ENCODE measurements at regions not wholly inside any gene's neighbourhood (a gene's known extent, or its start where the extent isn't known, plus 50 kb on each side); places are given as distances from the start of the nearest gene placed in this dataset.
"Not testable (repeated sequence)": the region's sequence is repeated elsewhere in the genome, so short reads cannot be mapped to it uniquely, and the experiment has no call there.

- no peak overlapping the region for H3K27ac ChIP-seq (ENCODE audit: low read depth in 2 of 2, low read length in 2 of 2)
Observed at GRCh38 chr15:92751528-92751927, 96.0 kb upstream of the FAM174B start.

GRCh38 chr15:92753591-92753990 is 98.0 kb upstream of the FAM174B start:
- H3K4me1 ChIP-seq (ENCODE audit: control insufficient read depth in 2 of 2, insufficient read depth in 2 of 2, low read length in 2 of 2): no peaks in the 10 kb centered on the region
- no peaks in the 10 kb centered on the region for H3K36me3 ChIP-seq (ENCODE audit: control insufficient read depth in 2 of 2, insufficient read depth in 2 of 2, low read length in 2 of 2)
- H3K9me3 ChIP-seq (ENCODE audit: control insufficient read depth in 2 of 2, low read length in 2 of 2): no peaks in the 10 kb centered on the region
- H3K27me3 ChIP-seq (ENCODE audit: control insufficient read depth in 2 of 2, insufficient read depth in 2 of 2, low read length in 2 of 2): no peaks in the 10 kb centered on the region
- H3K4me3 ChIP-seq (ENCODE audit: low read length in 2 of 2): no peak overlapping the region
- no peak overlapping the region for H3K9ac ChIP-seq (ENCODE audit: low read depth in 1 of 2, low read length in 2 of 2)
- H3K27ac ChIP-seq (ENCODE audit: low read depth in 2 of 2, low read length in 2 of 2): no peak overlapping the region

More at GRCh38 chr15:92751528-92751927, 96.0 kb upstream of the FAM174B start:
- Histone ChIP-seq H3K4me1 (ENCODE audit: control insufficient read depth in 2 of 2, insufficient read depth in 2 of 2, low read length in 2 of 2) (no peaks in the 10 kb centered on the region), H3K9me3 (ENCODE audit: control insufficient read depth in 2 of 2, low read length in 2 of 2) (no peaks in the 10 kb centered on the region), H3K27me3 (ENCODE audit: control insufficient read depth in 2 of 2, insufficient read depth in 2 of 2, low read length in 2 of 2) (no peaks in the 10 kb centered on the region), H3K4me3 (ENCODE audit: low read length in 2 of 2) (no peak overlapping the region), H3K36me3 (ENCODE audit: control insufficient read depth in 2 of 2, insufficient read depth in 2 of 2, low read length in 2 of 2) (no peaks in the 10 kb centered on the region), H3K9ac (ENCODE audit: low read depth in 1 of 2, low read length in 2 of 2) (no peak overlapping the region)

- H3K9ac ChIP-seq (ENCODE audit: low read depth in 1 of 2, low read length in 2 of 2): no peak overlapping the region
- no peaks in the 10 kb centered on the region for H3K4me1 ChIP-seq (ENCODE audit: control insufficient read depth in 2 of 2, insufficient read depth in 2 of 2, low read length in 2 of 2)
- H3K9me3 ChIP-seq (ENCODE audit: control insufficient read depth in 2 of 2, low read length in 2 of 2): no peaks in the 10 kb centered on the region
- H3K4me3 ChIP-seq (ENCODE audit: low read length in 2 of 2): no peak overlapping the region
- H3K36me3 ChIP-seq (ENCODE audit: control insufficient read depth in 2 of 2, insufficient read depth in 2 of 2, low read length in 2 of 2): no peaks in the 10 kb centered on the region
- no peaks in the 10 kb centered on the region for H3K27me3 ChIP-seq (ENCODE audit: control insufficient read depth in 2 of 2, insufficient read depth in 2 of 2, low read length in 2 of 2)
- no peak overlapping the region for H3K27ac ChIP-seq (ENCODE audit: low read depth in 2 of 2, low read length in 2 of 2)
Observed at GRCh38 chr15:92763459-92763858, 107.9 kb upstream of the FAM174B start.

GRCh38 chr15:92768131-92768530 is 112.6 kb upstream of the FAM174B start:
- not testable (repeated sequence) for H3K9me3 ChIP-seq (ENCODE audit: control insufficient read depth in 2 of 2, low read length in 2 of 2); H3K9ac ChIP-seq (ENCODE audit: low read depth in 1 of 2, low read length in 2 of 2); H3K27ac ChIP-seq (ENCODE audit: low read depth in 2 of 2, low read length in 2 of 2); H3K27me3 ChIP-seq (ENCODE audit: control insufficient read depth in 2 of 2, insufficient read depth in 2 of 2, low read length in 2 of 2); H3K4me1 ChIP-seq (ENCODE audit: control insufficient read depth in 2 of 2, insufficient read depth in 2 of 2, low read length in 2 of 2); H3K36me3 ChIP-seq (ENCODE audit: control insufficient read depth in 2 of 2, insufficient read depth in 2 of 2, low read length in 2 of 2); H3K4me3 ChIP-seq (ENCODE audit: low read length in 2 of 2)

- no peaks in the 10 kb centered on the region for H3K9me3 ChIP-seq (ENCODE audit: control insufficient read depth in 2 of 2, low read length in 2 of 2)
- H3K4me1 ChIP-seq (ENCODE audit: control insufficient read depth in 2 of 2, insufficient read depth in 2 of 2, low read length in 2 of 2): no peaks in the 10 kb centered on the region
- H3K9ac ChIP-seq (ENCODE audit: low read depth in 1 of 2, low read length in 2 of 2): no peak overlapping the region
- H3K36me3 ChIP-seq (ENCODE audit: control insufficient read depth in 2 of 2, insufficient read depth in 2 of 2, low read length in 2 of 2): no peaks in the 10 kb centered on the region
- H3K4me3 ChIP-seq (ENCODE audit: low read length in 2 of 2): no peak overlapping the region
- no peak overlapping the region for H3K27ac ChIP-seq (ENCODE audit: low read depth in 2 of 2, low read length in 2 of 2)
- no peaks in the 10 kb centered on the region for H3K27me3 ChIP-seq (ENCODE audit: control insufficient read depth in 2 of 2, insufficient read depth in 2 of 2, low read length in 2 of 2)
Observed at GRCh38 chr15:92770641-92771040, 115.1 kb upstream of the FAM174B start.

GRCh38 chr15:92772061-92772460 is 116.5 kb upstream of the FAM174B start:
- H3K27ac ChIP-seq (ENCODE audit: low read depth in 2 of 2, low read length in 2 of 2): no peak overlapping the region

GRCh38 chr15:92772626-92773244 is 117.2 kb upstream of the FAM174B start:
- H3K27me3 ChIP-seq (ENCODE audit: control insufficient read depth in 2 of 2, insufficient read depth in 2 of 2, low read length in 2 of 2): no peaks in the 10 kb centered on the region
- no peaks in the 10 kb centered on the region for H3K9me3 ChIP-seq (ENCODE audit: control insufficient read depth in 2 of 2, low read length in 2 of 2)
- H3K27ac ChIP-seq (ENCODE audit: low read depth in 2 of 2, low read length in 2 of 2): no peak overlapping the region
- no peaks in the 10 kb centered on the region for H3K36me3 ChIP-seq (ENCODE audit: control insufficient read depth in 2 of 2, insufficient read depth in 2 of 2, low read length in 2 of 2)
- H3K9ac ChIP-seq (ENCODE audit: low read depth in 1 of 2, low read length in 2 of 2): no peak overlapping the region
- H3K4me1 ChIP-seq (ENCODE audit: control insufficient read depth in 2 of 2, insufficient read depth in 2 of 2, low read length in 2 of 2): no peaks in the 10 kb centered on the region
- no peak overlapping the region for H3K4me3 ChIP-seq (ENCODE audit: low read length in 2 of 2)

More at GRCh38 chr15:92772061-92772460, 116.5 kb upstream of the FAM174B start:
- H3K9ac ChIP-seq (ENCODE audit: low read depth in 1 of 2, low read length in 2 of 2): no peak overlapping the region
- H3K4me3 ChIP-seq (ENCODE audit: low read length in 2 of 2): no peak overlapping the region
- no peaks in the 10 kb centered on the region for H3K9me3 ChIP-seq (ENCODE audit: control insufficient read depth in 2 of 2, low read length in 2 of 2)
- H3K4me1 ChIP-seq (ENCODE audit: control insufficient read depth in 2 of 2, insufficient read depth in 2 of 2, low read length in 2 of 2): no peaks in the 10 kb centered on the region
- H3K36me3 ChIP-seq (ENCODE audit: control insufficient read depth in 2 of 2, insufficient read depth in 2 of 2, low read length in 2 of 2): no peaks in the 10 kb centered on the region
- H3K27me3 ChIP-seq (ENCODE audit: control insufficient read depth in 2 of 2, insufficient read depth in 2 of 2, low read length in 2 of 2): no peaks in the 10 kb centered on the region

- Histone ChIP-seq H3K9ac (ENCODE audit: low read depth in 1 of 2, low read length in 2 of 2) (no peak overlapping the region), H3K36me3 (ENCODE audit: control insufficient read depth in 2 of 2, insufficient read depth in 2 of 2, low read length in 2 of 2) (no peaks in the 10 kb centered on the region), H3K4me3 (ENCODE audit: low read length in 2 of 2) (no peak overlapping the region), H3K9me3 (ENCODE audit: control insufficient read depth in 2 of 2, low read length in 2 of 2) (no peaks in the 10 kb centered on the region), H3K27ac (ENCODE audit: low read depth in 2 of 2, low read length in 2 of 2) (no peak overlapping the region), H3K4me1 (ENCODE audit: control insufficient read depth in 2 of 2, insufficient read depth in 2 of 2, low read length in 2 of 2) (no peaks in the 10 kb centered on the region), H3K27me3 (ENCODE audit: control insufficient read depth in 2 of 2, insufficient read depth in 2 of 2, low read length in 2 of 2) (no peaks in the 10 kb centered on the region)
Observed at GRCh38 chr15:92773340-92773739, 117.8 kb upstream of the FAM174B start.

- Histone ChIP-seq H3K4me1 (ENCODE audit: control insufficient read depth in 2 of 2, insufficient read depth in 2 of 2, low read length in 2 of 2) (no peaks in the 10 kb centered on the region), H3K27me3 (ENCODE audit: control insufficient read depth in 2 of 2, insufficient read depth in 2 of 2, low read length in 2 of 2) (no peaks in the 10 kb centered on the region), H3K9me3 (ENCODE audit: control insufficient read depth in 2 of 2, low read length in 2 of 2) (peaks cover 0 to 2% of the 10 kb centered on the region in 2 donors), H3K36me3 (ENCODE audit: control insufficient read depth in 2 of 2, insufficient read depth in 2 of 2, low read length in 2 of 2) (no peaks in the 10 kb centered on the region), H3K27ac (ENCODE audit: low read depth in 2 of 2, low read length in 2 of 2) (no peak overlapping the region), H3K4me3 (ENCODE audit: low read length in 2 of 2) (no peak overlapping the region), H3K9ac (ENCODE audit: low read depth in 1 of 2, low read length in 2 of 2) (no peak overlapping the region)
Observed at GRCh38 chr15:92779874-92780273, 120.2 kb upstream of the CHD2 start.

GRCh38 chr15:92780843-92781242 is 119.3 kb upstream of the CHD2 start:
- Histone ChIP-seq H3K4me1 (ENCODE audit: control insufficient read depth in 2 of 2, insufficient read depth in 2 of 2, low read length in 2 of 2) (no peaks in the 10 kb centered on the region), H3K4me3 (ENCODE audit: low read length in 2 of 2) (no peak overlapping the region), H3K9ac (ENCODE audit: low read depth in 1 of 2, low read length in 2 of 2) (no peak overlapping the region), H3K27ac (ENCODE audit: low read depth in 2 of 2, low read length in 2 of 2) (no peak overlapping the region), H3K27me3 (ENCODE audit: control insufficient read depth in 2 of 2, insufficient read depth in 2 of 2, low read length in 2 of 2) (no peaks in the 10 kb centered on the region), H3K36me3 (ENCODE audit: control insufficient read depth in 2 of 2, insufficient read depth in 2 of 2, low read length in 2 of 2) (no peaks in the 10 kb centered on the region), H3K9me3 (ENCODE audit: control insufficient read depth in 2 of 2, low read length in 2 of 2) (peaks cover 0 to 2% of the 10 kb centered on the region in 2 donors)

Data from mucosa of rectum (tissue), 2 donors.